NCI-H1436 (cell line): ENCODE measurements at regions not wholly inside any gene's neighbourhood (a gene's known extent, or its start where the extent isn't known, plus 50 kb on each side); places are given as distances from the start of the nearest gene placed in this dataset.

Experiments
- DNase-seq: peaks from one replicate; lab custom pipeline; 2025; lab: John Stamatoyannopoulos, UW

- DNase-seq: no peak
Observed at GRCh38 chr6:44500074-44500473, 112.6 kb downstream of the CDC5L start.

GRCh38 chr6:44503471-44503870 is 116.0 kb downstream of the CDC5L start:
- DNase-seq: no peak

- no peak for DNase-seq
Observed at GRCh38 chr6:44504301-44504791, 116.8 kb downstream of the CDC5L start.

GRCh38 chr6:44505751-44506150 is 118.2 kb downstream of the CDC5L start:
- DNase-seq: no peak

GRCh38 chr6:44507014-44507413 is 119.5 kb downstream of the CDC5L start:
- DNase-seq: no peak

- no peak for DNase-seq
Observed at GRCh38 chr6:44508646-44509045, 121.1 kb downstream of the CDC5L start.

GRCh38 chr6:44511126-44511525 is 123.6 kb downstream of the CDC5L start:
- DNase-seq: no peak

GRCh38 chr6:44512868-44513741 is 125.6 kb downstream of the CDC5L start:
- no peak for DNase-seq

GRCh38 chr6:44514085-44514484 is 126.6 kb downstream of the CDC5L start:
- DNase-seq: no peak

- DNase-seq: no peak
Observed at GRCh38 chr6:44514576-44515193, 127.2 kb downstream of the CDC5L start.

GRCh38 chr6:44522871-44523270 is 135.4 kb downstream of the CDC5L start:
- no peak for DNase-seq

GRCh38 chr6:44524476-44525227 is 137.1 kb downstream of the CDC5L start:
- DNase-seq: no peak

GRCh38 chr6:44525761-44526351 is 138.3 kb downstream of the CDC5L start:
- no peak for DNase-seq

- DNase-seq: no peak
Observed at GRCh38 chr6:44527181-44527580, 139.7 kb downstream of the CDC5L start.

GRCh38 chr6:44527583-44528369 is 140.3 kb downstream of the CDC5L start:
- DNase-seq: no peak

GRCh38 chr6:44528370-44528644 is 140.8 kb downstream of the CDC5L start:
- DNase-seq: no peak

- DNase-seq: no peak
Observed at GRCh38 chr6:44528716-44529115, 141.2 kb downstream of the CDC5L start.

- DNase-seq: no peak
Observed at GRCh38 chr6:44529146-44529905, 141.8 kb downstream of the CDC5L start.

GRCh38 chr6:44530209-44530909 is 142.9 kb downstream of the CDC5L start:
- no peak for DNase-seq

- DNase-seq: no peak
Observed at GRCh38 chr6:44530910-44531234, 143.4 kb downstream of the CDC5L start.
